GM12873 (cell line): ENCODE measurements at regions not wholly inside any gene's neighbourhood (a gene's known extent, or its start where the extent isn't known, plus 50 kb on each side); places are given as distances from the start of the nearest gene placed in this dataset.

Experiments
- TF ChIP-seq, protein P1 (sequence below): IDR thresholded peaks from 2 replicates; pipeline ENCODE4 v1.5.1; 2012; ENCODE audit warnings: low read depth, mild to moderate bottlenecking, moderate library complexity, low read length, control low read depth; ENCODE audit not compliant: insufficient read depth; ENCODE audit errors: missing control alignments

DNA sequence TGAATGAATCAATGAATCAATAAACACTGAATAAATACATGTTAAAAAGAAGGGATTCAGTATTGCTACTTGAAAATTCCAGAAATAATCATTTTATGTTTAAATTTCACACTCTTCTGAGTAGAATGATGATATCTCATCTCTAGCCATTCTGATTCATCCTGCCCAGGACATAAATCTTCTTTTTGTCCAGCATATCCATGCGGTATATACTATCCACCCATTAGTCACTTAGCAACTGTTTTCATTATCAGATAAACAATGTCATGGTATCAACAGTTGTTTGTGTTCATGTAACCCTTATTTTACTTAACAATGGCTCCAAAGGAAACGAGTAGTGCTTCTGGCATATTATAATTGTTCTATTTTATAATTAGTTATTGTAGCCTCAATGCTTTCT, 432.4 kb upstream of the SMC2 start:
- TF ChIP-seq, protein P1, sequence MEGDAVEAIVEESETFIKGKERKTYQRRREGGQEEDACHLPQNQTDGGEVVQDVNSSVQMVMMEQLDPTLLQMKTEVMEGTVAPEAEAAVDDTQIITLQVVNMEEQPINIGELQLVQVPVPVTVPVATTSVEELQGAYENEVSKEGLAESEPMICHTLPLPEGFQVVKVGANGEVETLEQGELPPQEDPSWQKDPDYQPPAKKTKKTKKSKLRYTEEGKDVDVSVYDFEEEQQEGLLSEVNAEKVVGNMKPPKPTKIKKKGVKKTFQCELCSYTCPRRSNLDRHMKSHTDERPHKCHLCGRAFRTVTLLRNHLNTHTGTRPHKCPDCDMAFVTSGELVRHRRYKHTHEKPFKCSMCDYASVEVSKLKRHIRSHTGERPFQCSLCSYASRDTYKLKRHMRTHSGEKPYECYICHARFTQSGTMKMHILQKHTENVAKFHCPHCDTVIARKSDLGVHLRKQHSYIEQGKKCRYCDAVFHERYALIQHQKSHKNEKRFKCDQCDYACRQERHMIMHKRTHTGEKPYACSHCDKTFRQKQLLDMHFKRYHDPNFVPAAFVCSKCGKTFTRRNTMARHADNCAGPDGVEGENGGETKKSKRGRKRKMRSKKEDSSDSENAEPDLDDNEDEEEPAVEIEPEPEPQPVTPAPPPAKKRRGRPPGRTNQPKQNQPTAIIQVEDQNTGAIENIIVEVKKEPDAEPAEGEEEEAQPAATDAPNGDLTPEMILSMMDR, result no peak

DNA sequence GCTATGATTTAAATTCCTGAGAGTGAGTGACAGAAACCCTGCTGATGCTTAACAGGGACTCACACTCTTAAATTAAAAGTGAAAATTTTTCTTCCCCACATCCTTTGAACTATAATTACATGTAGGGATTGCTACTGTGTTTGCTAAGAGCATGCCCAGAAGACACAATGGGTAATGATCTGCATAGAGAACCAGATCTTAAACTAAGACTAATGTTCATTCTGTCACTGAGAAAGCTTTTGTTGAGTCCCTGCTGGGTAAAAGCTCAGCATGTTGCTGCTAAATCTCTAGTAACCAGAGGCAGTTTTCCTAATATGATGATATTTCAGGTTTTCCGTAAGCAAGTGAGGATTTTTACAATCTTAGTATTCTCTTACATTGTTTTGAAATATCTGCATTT, 424.8 kb upstream of the SMC2 start:
- TF ChIP-seq, protein P1, result no peak

DNA sequence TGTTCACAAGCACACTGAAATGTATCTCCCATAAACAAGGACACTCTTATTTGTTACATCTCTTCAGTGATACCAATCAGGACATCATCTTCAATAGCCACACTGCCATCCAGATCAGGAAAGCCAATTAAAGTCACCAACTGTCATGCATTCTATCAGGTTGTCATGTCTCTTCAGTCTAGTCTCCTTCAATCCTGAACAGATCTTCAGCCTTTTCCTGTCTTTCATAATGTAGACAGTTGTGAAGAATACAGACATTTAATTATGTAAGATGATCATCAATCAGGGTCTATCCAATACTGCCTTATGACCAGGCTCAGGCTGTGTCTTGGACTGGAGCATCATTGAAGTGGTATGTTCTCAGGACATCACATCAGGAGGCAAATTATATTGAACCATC, 419.8 kb upstream of the SMC2 start:
- TF ChIP-seq, protein P1, result no peak

DNA sequence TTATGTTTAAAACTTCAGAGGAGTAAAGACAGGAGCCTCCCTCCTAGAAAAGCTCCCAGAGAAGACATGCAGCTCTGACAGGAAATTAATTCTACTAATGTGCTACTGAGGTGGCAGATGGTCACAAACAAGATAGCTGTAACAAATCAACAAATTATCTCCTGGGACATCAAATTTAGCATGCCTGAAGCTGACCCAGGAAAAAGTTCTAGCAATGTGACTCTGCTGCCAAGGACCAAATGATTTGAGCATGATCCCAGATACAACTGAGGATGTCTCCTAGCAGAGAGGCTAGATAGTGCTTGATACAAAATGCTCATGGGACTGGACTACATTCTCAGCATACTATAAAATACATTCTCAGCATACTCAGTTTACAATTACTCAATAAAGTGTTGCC, 413.5 kb upstream of the SMC2 start:
- TF ChIP-seq, protein P1, result no peak

DNA sequence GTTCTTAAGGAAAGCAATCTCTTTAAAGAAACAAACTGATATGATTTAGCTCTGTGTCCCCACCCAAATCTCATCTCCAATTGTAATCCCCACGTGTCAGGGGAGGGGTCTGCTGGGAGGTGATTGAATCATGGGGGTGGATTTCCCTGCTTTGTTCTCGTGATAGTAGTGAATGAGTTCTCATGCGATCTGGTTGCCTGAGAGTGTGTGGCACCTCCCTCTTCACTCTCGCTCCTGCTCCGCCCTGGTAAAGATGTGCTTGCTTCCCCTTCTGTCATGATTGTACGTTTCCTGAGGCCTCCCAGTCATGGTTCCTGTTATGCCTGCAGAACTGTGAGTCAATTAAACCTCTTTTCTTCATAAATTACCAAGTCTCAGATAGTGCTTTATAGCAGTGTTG, 412.7 kb upstream of the SMC2 start:
- TF ChIP-seq, protein P1, result no peak

DNA sequence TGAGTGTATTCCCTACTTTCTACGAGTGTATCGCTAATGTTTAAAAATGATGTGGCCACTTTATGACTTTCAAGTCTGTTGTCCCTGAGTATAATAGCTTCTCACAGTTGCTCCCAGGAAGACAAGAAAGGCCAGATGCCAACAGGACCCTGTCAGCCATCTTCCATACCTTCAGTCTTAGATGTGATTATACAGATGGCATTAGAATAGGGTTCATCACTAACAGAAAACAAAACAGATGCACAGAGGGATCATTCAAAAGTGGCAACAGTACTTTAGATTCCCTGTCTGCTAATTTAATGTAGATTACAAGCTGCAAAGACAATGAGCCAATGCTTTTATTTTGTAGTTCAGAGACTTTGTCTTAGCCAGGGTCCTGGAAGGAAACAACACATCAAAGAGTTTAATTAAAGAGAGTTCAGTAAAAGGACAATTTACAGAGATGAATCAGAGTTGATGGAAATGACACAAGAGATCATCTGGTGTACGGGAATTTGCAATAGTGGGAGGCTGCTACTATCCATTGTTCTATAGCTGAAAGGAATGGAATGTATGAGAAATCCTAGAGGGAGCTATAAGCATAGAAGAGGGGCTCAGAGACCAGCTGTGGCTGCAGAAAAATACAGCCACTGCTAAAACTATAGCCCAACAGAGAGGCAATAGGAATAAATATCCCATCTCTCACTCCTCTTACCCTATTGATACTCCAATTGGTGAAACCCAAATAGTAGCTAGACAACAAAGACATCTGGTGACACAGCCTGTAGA, 393.7 kb upstream of the SMC2 start:
- TF ChIP-seq, protein P1, result no peak

DNA sequence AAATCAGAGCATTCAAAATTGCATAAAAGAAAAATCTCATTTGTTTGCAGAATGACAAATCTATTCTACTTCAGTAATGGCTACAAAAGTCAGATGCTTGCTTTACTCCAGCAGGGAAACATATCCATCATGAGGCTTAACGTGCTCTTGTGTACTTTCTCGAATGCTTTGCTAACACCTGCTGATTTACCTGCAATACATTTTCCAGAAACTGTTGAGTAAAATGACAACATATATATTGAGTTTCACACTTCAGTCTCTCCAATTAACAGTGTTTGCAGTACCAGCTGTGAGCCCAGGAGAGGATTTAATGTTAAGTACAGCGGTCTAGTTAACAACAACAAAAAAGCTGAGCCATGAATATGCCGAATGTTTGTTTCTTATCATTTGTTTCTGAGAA, 391.5 kb upstream of the SMC2 start:
- TF ChIP-seq, protein P1, result no peak
